HG03025 (cell line): ENCODE measurements at regions not wholly inside any gene's neighbourhood (a gene's known extent, or its start where the extent isn't known, plus 50 kb on each side); places are given as distances from the start of the nearest gene placed in this dataset.

Experiments
- ATAC-seq: cut with Tn5 transposase; IDR thresholded peaks from one replicate; pipeline ENCODE4 v1.9.1; 2021; ENCODE audit warnings: mild to moderate bottlenecking, moderate library complexity; ENCODE audit not compliant: unreplicated experiment, low FRiP score

DNA sequence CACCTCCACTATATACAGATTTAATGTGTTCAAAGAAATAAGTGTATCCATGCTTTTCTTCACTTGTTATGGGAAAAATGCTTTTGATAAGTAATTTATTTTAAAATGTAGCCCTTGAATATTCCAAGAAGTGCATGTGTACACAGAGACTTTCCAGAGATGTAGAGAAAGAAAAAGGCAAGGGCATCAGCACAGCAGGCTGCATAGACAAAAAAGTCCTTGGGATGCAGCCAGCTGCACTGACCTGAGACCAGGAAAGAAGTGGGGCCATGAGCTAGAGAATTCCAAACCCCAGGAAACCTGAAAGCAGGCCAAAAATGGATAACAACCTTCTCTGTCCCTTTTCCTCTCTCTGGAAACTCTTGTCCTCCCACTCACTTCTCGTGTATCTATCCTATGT lies 51.6 kb upstream of the PRDM8 start:
- no peak for ATAC-seq

GRCh38 chr4:80144676-80145470 lies 52.4 kb upstream of the PRDM8 start:
- no peak for ATAC-seq

GRCh38 chr4:80143307-80143679 lies 54.0 kb upstream of the PRDM8 start:
- ATAC-seq, result no peak

GRCh38 chr4:80142394-80143306 lies 54.7 kb upstream of the PRDM8 start:
- no peak for ATAC-seq

- no peak for ATAC-seq
Observed at GRCh38 chr4:80141543-80141942, 55.8 kb upstream of the PRDM8 start.

DNA sequence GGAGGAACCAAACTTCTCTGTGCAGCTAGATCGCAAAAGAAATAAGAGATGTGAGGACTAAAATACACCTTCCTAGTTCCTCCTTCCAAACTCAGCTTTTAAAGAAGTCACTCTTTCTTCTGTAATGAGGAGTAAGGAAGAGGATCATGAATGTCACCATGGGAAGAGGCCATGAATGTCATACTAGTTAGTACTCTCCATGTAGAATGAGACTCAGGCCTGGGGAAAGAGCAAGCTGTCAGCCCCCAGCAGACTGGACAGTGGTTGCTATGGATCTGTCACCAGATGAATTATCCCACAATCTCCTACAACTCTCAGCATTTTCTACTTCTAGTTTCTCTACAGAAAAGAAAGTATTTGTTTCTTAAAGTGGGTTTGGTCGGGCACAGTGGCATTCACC lies 57.1 kb upstream of the PRDM8 start:
- no peak for ATAC-seq

DNA sequence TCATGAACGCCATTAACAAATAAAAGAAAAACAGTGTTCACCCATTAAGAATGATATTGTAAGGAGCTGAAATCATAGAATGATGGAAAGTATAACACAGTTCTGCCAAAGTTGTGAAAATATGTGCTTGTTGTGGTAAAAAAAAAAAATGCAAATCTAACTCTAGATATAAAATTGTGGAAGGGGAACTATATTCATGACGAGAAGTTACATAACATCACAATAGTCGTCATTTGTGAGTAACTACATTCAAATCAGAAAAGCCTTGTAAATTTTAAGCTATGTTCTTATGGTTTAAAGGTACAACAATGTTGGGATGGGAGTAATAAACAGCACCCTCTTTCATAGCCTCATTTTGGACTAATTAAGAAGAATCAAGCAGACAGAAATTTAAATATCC lies 57.6 kb upstream of the PRDM8 start:
- no peak for ATAC-seq

- peak; percentile 89 for ATAC-seq
Observed at GRCh38 chr4:80138551-80139538, 58.5 kb upstream of the PRDM8 start.

DNA sequence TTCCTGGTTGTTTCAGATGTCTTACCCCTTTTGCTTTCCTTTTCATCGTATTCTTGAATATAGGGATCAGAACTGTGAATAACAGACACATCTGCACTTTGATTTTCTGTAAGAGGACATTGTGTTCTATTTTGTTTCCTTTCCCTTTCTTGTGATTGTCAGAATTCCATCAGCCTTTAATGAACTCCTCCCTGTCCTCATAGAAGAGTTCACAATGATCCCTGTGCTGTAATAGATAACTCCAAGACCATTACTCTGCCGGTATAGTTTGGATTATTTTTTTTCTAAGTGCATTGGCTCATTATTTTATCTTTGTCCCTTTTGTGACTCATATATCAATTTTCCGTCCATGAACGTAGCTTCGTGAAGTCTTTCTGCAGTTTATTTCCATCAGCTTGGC lies 59.7 kb upstream of the PRDM8 start:
- no peak for ATAC-seq

GRCh38 chr4:80136270-80136669 lies 61.0 kb upstream of the PRDM8 start:
- no peak for ATAC-seq

GRCh38 chr4:80135702-80136058 lies 61.6 kb upstream of the PRDM8 start:
- ATAC-seq, result no peak

GRCh38 chr4:80134936-80135701 lies 62.1 kb upstream of the ANTXR2 start:
- ATAC-seq, result no peak

- ATAC-seq, result no peak
Observed at GRCh38 chr4:80133240-80133783, 60.3 kb upstream of the ANTXR2 start.

DNA sequence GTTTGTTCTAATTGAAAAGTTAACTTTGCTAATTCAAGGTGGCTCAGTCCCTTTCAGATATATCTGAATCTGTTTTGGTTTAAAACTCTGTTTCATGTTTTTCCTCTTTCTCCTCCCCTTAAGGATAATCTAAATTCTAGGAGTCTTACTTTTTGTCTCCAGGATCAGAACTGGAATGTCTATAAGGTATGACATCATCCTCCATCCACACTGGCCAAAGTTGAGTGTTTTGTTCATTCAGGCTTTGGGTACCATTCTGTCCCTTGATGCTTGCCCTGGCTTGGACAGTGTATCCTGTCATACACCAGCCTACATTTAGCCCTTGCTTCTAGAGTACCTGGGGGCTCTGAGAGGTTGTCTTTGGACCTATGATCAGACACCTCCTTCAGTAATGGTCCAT lies 56.8 kb upstream of the ANTXR2 start:
- ATAC-seq, result no peak

GRCh38 chr4:80128941-80129340 lies 55.9 kb upstream of the ANTXR2 start:
- ATAC-seq, result no peak

GRCh38 chr4:80127870-80128419 lies 54.9 kb upstream of the ANTXR2 start:
- ATAC-seq, result no peak

GRCh38 chr4:80126435-80126834 lies 53.4 kb upstream of the ANTXR2 start:
- no peak for ATAC-seq

GRCh38 chr4:80125252-80126177 lies 52.5 kb upstream of the ANTXR2 start:
- ATAC-seq, result no peak
